GM18517 (cell line): ENCODE measurements at regions not wholly inside any gene's neighbourhood (a gene's known extent, or its start where the extent isn't known, plus 50 kb on each side); places are given as distances from the start of the nearest gene placed in this dataset.

Experiments used
- ATAC-seq: cut with Tn5 transposase; IDR thresholded peaks from one replicate; pipeline ENCODE4 v1.9.1; 2021; ENCODE audit warnings: mild to moderate bottlenecking, moderate library complexity; ENCODE audit not compliant: unreplicated experiment

DNA sequence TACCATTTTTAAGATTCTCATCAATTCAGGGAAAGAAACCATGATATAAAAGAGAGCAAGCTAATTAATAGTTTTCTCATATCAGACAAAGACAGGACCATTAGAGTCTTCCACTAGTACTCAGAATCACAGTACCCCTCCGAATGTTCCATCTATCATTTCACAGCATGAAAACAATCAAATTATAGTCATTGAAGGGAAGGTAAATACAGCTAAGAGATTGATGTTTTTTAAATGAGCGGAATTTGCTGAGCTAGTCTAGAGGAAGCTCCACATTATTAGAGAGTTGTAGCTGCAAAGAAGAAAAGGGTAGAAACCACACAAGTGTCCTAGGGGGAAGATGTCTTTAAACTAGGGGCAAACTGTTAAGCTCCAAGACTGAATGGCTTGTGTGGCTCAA lies 808.9 kb downstream of the CDH11 start:
- no peak for ATAC-seq

DNA sequence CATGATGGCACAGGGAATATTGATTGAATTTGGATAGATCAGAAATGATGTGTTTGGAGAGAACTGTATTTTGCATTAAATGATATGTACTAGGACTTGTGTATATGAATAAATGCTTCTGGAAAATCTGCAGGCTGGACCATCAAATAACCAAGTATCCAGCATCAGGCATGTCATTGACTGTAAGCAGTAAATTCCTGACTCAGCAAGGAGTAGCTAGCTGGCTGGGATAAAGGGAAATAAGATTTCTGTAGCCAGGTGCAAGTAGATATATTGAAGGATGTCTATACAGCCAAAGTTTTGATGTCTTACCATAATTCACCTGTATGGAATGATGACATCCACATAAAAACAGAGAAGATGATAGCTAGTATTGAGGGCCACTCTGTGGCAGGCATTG lies 809.6 kb downstream of the CDH11 start:
- ATAC-seq = no peak

DNA sequence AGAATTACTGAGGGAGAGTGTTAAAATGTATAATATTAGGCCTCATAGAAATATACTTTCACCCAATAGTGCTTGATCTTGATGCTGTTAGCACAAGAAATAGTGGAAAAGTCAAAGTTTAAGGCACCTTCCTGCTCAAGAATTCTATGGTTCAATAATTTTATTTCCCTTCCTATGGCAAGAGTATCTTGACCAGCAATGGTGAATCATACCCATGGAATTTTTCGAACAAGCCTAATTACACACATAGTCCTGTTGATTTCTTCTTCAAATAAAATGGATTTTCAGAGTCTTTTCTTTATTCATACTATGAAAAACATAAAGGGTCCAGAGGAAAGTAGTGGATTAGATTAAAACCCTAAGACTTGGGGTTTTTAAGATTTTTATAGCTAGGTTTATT lies 810.6 kb downstream of the CDH11 start:
- ATAC-seq = no peak

DNA sequence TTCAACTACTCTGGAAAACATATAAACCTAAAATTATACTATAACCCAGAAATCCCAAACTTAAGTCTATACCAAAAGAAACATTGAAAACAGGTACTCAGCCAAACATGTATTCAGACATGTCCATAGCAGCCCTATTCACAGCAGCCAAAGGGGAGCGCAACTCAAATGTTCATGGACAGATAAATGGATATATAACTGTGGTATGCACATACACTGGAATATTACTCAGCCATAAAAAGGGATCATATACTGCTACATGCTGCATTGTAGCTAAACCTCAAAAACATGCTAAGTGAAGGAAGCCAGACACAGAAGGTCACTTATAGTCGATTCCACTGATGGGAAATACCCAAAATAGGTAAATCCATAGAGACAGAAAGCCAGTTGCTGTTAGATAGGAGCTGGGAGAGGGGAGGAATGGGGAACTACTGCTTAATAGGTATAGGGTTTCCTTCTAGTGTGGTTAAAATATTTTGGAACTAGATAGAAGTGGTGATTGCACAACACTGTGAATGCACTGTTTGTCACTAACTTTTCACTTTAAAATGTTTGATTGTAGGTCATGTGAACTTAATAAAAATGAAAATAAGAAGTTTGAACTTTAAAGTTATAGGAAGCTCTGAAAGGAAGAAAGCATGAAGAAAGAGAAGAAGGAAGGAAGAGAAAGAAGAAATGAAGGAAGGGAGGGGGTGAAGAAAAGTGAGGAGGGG lies 812.3 kb downstream of the CDH11 start:
- no peak for ATAC-seq

DNA sequence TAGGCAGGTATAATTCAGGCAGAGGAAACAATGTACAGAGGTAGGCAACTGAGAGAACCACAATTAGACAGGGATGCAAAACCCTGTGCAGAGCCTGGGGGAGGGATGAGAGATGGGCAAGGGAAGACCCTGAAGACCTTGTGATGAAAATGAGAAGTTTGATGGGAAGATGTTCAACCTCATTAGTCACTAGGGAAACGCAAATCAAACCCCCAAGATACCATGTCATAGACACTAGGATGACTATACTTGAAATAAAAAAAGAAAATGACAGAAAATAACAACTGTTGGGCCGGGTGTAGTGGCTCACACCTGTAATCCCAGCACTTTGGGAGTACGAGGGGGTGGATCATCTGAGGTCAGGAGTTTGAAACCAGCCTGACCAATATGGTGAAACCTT lies 813.1 kb downstream of the CDH11 start:
- ATAC-seq = no peak

DNA sequence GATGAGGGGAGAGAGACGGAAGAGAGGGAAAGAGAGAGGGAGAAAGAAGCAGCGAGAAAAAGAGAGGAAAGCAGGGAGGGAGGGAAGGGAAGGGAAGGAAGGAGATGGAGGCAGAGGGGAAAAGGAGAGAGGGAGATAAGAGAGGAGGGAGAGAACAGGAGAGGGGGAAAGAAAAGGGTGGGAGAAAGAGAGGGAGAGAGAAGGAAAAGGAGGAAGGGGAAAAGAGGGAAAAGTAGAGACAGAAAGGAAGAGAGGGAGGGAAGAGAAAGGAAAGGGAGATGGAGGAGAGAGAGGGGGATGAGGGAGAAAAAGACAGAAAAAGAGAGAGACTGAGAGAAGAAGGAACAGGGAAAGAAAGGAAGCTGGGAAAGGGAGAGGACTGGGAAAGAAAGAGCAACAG lies 814.4 kb downstream of the CDH11 start:
- ATAC-seq = no peak

DNA sequence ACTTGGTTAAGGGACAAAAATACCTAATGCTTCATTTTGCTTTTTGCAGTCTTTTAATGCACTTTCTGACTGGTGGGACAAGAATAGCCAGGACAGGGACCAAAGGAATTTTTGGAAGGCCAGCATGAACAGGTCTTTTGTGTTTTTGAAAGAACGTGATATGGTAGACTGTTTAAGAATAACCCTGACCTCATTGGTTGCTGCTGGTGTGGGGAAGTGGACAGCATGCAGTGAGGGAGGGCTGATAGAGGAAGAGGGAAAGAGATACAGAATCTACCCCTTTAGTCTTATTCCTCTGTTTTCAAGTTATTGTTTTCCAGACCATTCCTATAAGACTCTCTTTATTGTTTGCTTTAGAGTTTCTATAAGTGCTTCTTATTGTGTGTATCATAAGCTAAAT lies 816.2 kb downstream of the CDH11 start:
- no peak for ATAC-seq

DNA sequence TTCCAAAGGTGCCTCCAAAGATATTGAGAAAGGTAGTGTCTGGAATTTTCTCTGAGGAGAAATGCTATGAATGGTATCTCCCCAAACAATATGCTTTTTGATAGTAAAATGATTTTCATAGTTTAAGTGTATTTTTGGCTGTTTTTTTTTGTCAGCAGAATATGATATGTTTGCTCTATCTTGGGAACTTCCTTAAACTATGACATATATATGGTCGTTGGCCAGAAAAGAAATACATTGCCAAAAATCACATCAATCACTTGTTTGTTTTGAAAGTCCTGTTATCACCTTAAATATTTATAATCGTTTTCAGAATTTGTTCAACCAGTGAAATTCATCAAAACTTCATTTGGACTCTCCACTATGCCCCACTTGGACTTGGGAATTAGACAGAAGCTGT lies 816.9 kb downstream of the CDH11 start:
- no peak for ATAC-seq

DNA sequence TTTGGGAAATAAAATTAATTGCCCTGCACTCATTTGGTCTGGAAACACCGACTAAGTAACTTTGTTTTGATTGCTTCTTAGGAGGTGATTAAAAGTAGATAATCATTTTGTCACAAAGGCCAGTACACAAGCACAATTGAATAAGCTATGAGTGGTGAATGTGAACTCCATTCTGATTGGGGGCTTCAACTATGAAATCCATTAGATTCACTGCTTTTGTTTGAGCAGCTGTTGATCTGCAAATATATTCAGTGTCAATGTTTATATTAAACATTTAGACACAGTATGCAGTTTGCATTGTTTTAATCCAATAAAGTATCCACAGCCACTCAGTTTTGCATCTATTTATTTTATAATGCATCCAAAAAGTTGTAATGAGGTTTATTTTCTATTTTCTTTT lies 817.5 kb downstream of the CDH11 start:
- ATAC-seq = no peak

DNA sequence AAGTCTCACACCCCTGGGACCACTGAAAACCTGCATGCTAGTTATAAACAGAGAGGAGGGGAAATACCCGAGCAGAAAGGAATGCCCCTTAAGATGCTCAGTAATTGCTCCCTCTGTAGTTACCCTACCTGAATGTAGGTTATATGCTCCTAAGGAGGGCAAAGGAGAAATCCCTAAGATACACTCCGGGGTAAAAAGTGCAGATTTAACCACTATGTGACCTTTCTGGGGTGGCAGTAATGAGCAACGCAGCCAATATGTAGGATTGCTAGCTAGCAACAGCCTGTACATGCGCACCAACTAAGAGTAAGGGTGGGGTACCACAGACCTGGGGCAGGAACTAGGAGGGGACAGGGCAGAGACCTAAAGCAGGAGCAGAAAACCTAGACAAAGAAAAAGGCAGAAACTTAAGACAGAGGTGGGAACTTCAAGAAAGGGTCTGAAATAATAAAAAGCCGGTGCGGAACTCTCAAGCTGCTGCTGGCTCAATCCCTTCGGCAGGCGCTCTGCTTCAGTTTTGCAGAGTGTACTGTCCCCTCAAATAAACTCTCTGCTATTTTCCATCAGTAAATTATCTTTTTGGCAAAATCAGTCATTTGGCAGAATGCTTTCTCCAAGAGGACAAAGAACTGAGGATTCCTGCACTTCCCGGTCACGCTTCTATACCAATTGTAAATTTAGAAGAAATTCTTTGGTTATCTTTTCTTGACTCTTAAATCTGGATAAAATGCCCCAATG lies 823.8 kb downstream of the CDH11 start:
- ATAC-seq = no peak

DNA sequence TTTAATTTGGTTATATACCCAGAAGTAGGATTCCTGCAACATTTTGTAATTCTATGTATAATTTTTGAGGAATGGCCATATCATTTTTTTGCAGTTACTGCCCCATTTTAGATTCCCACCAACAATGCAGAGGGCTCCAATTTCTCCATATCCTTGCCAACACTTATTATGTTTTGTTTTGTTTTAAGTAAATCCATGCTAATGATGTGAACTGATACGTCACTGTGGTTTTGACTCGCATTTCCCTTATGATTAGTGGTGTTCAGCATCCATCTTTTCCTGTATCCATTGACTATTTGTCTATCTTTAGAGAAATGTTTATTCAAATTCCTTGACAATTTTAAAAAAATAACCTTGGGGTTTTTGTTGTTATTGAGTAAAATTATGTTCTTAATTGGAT lies 826.4 kb downstream of the CDH11 start:
- no peak for ATAC-seq

DNA sequence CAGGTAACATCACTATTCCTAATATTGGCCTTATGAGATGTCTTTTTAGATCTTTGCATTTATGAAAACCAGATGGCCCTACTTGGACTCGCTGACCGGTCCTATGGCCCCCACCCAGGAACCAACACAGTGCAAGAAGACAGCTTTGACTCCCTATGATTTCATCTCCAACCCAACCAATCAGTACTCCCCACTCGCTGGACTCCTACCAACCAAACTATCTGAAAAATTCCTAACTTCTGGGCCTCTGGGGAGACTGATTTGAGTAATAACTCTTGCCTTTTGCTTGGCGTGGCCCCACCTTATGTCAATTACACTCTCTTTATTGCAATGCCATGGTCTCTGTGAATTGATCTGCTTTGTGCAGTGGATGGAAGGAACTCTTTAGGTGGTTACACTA lies 828.9 kb downstream of the CDH11 start:
- no peak for ATAC-seq

DNA sequence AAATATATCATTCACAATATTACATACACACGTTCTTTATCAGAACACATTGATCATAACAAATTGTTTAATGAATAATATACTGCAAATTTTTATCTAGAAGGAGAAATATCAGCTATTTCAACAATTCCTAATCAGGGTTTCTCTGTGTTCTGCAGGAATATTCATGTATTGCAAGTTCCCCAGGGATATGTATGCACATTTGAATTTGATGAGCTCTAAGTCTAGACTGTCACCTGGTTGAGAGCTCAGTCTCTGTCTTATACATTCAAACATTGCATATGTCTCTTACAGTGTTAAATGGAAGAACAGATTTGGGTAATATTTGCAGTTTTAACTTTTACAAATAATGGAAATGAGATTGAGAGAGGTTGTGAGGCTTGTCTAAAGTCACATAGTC lies 829.7 kb downstream of the CDH11 start:
- no peak for ATAC-seq

DNA sequence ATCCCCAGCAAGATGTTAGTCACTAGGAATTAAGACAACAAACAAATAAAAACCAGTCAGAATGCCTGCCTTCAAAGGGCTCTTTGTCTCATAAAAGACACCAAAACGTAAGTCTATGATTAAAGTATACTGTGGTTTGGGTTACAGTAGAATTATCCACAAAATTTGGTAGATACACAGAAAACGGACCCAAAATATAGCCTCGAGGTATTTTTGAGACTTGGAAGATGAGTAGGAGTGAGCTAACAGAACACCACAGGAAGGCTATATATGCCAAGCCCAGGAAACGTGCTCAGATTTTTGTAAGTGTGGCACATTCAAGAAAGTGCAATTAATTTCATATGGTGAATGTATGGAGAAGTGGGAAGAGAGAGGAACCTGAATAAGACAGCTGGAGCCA lies 831.4 kb downstream of the CDH11 start:
- no peak for ATAC-seq

DNA sequence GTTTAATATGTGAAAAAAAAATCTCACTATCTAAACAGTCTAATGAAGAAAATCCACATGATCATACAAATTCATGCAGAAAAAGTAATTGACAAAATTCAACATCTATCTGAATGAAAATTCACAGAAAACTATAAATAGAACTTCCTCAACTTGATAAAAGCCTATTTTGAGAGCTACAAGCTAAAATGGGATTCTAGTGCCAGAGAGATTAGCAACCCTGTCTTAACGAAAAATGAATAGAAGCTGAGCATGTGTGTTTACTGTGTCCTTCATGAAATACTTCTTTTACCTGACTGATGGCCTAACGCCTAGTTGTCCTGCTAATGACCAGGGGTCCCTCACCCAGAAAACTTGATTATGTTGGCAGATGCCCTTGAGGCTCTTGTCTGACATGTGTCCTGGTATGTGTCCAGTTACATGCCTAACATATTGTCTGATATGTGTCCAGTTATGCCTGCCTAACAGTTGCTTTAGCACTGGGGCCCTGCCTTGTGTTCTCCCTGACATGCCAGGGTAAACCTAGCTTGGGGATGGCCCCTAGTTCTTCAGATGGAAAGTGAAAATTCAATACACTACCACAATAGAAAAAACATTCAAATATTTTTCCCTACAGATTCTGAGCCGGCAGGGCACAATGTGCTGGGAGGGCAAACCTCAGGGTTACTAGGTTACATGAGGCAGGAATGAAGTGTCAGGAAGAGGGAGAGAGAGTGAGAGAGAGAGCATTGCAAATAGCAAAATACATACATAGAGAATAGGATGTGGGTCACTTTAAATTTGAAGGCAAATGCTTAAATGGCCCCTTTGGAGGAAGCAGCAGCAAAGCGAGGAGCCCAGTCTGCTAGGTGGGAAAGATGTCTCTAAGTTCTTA lies 834.0 kb downstream of the CDH11 start:
- no peak for ATAC-seq

DNA sequence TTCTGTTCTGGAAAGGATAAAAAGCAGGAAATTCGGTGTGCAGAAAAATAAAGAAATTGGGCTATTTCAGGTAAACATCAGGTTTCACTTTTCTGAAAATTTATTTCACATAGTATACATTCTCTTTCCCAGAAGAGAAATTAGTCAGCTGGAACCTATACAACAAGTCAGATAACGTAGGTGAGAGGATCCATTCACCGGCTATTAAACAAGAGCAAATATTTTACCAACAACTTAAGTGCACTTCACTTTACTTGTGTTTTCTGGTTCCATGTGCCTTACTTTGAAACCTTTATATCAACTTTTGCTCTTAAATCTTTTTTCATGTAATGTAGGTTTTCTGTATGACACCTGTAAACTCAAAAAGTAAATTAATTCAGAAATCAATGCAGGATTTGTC lies 839.7 kb downstream of the CDH11 start:
- no peak for ATAC-seq

DNA sequence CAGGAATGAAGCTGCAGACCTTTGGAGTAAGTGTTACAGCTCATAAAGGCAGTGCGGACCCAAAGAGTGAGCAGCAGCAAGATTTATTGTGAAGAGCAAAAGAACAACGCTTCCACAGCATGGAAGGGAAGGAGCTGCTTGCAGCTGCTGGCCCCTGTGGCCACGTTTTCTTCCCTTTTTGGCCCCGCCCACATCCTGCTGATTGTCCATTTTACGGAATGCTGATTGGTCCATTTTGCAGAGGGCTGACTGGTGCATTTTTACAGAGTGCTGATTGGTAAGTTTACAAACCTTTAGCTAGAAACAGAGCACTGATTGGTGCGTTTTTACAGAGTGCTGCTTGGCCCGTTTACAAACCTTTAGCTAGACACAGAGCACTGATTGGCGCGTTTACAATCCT lies 841.5 kb downstream of the CDH11 start:
- no peak for ATAC-seq

DNA sequence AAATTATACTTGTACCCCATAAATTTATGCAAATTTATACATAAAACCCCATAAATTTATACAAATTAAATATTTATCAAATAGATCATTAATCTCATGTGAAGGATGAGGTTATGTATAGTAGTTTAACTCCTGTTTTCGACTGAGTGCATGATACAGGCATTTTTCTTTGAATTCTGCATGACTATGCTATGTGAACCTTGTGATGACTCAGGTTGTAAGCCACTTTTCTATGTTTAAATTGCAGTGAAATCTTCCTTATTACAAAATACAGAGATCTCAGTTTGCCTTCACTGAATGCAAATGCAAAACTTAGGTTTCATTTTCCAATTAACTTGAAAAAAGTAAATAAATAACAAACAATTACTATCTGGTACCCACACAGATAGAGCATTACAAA lies 843.7 kb downstream of the CDH11 start:
- ATAC-seq = no peak

DNA sequence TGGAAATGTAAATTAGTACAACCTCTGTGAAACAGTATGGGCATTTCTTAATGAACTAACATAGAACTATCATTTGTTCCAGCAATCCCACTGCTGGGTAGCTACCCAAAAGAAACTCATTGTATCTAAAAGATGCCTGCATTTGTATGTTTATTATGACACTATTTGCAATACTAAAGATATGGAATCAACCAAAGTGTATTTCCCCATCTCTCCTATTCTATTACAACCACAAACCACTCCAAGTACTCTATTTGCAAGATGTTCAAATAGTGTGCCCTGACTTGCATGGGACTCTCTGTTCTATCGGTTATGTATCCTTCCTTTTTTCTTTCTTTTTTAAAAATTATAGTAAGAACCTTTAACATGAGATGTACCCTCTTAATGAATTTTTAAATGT lies 845.2 kb downstream of the CDH11 start:
- no peak for ATAC-seq

DNA sequence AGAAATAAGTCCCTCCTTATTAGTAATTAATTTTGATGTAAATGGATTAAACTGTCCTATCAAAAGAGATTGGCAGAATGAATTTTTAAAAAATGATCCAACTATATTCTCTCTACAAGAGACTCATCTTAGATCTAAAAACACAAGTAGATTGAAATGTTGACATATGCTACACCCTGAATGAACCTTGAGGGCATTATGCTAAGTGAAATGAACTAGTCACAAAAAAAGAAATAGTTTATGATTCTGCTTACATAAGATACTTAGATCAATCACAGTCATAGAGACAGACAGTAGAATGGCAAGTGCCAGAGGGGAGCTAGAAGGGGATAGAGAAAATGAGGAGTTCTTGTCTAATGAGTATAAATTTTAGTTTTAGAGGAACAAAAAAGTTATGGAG lies 849.8 kb downstream of the CDH11 start:
- no peak for ATAC-seq

DNA sequence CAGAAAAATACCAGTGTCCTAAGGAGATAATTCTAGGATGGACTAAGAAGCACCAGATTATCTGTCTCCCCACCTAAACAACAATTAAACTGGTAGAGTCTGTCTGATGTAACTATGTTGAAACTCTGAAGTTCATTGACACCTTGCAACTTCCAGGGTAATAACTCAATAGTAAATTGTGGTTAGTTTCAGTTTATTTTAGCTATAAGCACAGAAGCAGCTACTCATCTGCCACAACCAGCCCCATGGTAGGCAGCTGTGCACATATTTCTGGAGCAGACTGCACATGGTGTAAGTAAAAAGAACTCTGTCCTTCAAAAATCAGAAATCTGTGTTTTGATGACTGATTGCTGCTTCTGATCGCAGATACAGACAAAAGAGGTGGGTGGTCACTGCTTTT lies 852.1 kb downstream of the CDH11 start:
- no peak for ATAC-seq

DNA sequence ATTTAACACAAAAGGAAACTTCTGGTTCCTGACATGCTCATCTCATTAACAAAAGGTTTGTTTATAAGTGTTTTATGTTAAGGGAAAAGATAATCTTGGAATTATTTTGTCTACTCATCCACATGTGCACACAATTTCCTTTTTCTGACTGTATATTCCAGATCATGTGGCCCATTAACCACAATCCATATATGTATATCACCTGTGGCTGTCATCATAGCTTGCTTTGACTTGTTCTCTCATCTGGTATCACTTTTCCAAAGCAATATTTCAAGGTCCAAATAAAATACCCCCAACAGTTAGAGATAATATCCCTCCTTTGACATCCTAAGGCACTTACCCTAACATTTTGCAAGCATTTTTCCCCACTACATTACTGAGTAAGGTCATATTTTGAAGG lies 856.1 kb downstream of the CDH11 start:
- ATAC-seq = no peak
